KOPT-K1 (cell line): ENCODE measurements at regions not wholly inside any gene's neighbourhood (a gene's known extent, or its start where the extent isn't known, plus 50 kb on each side); places are given as distances from the start of the nearest gene placed in this dataset.

ENCODE experiments used
- H3K27ac ChIP-seq: fragments of 200-600 bp; sonication (generic); 2 replicates; pipeline ENCODE4 v1.5.1; 2016; ENCODE audit warnings: antibody characterized with exemption, mild to moderate bottlenecking, low read depth, low read length; ENCODE audit not compliant: poor library complexity, severe bottlenecking
- H3K36me3 ChIP-seq: fragments of 200-600 bp; sonication (generic); 2 replicates; pipeline ENCODE4 v1.5.1; 2017; ENCODE audit warnings: antibody characterized with exemption, mild to moderate bottlenecking, low read length, moderate library complexity; ENCODE audit not compliant: insufficient read depth
- H3K9me3 ChIP-seq: fragments of 200-600 bp; sonication (generic); 2 replicates; pipeline ENCODE4 v1.5.1; 2017; ENCODE audit warnings: antibody characterized with exemption, low read length, mild to moderate bottlenecking; ENCODE audit not compliant: insufficient read depth, poor library complexity, severe bottlenecking

GRCh38 chr3:177521305-177521704, 324.0 kb upstream of the TBL1XR1 start:
- Histone ChIP-seq H3K36me3 (no peaks in the 10 kb centered on the region), H3K9me3 (peaks cover 7% of the 10 kb centered on the region), H3K27ac (no peak overlapping the region)

GRCh38 chr3:177522051-177522450, 324.8 kb upstream of the TBL1XR1 start:
- Histone ChIP-seq H3K27ac (no peak overlapping the region), H3K36me3 (no peaks in the 10 kb centered on the region), H3K9me3 (peaks cover 7% of the 10 kb centered on the region)

GRCh38 chr3:177523067-177523675, 325.9 kb upstream of the TBL1XR1 start:
- Histone ChIP-seq H3K27ac (no peak overlapping the region), H3K36me3 (no peaks in the 10 kb centered on the region)

GRCh38 chr3:177523872-177524438, 326.7 kb upstream of the TBL1XR1 start:
- H3K27ac ChIP-seq, result no peak overlapping the region
- no peaks in the 10 kb centered on the region for H3K36me3 ChIP-seq
- H3K9me3 ChIP-seq, result peaks cover 7% of the 10 kb centered on the region

More at GRCh38 chr3:177523067-177523675, 325.9 kb upstream of the TBL1XR1 start:
- peaks cover 7% of the 10 kb centered on the region for H3K9me3 ChIP-seq

- no peaks in the 10 kb centered on the region for H3K36me3 ChIP-seq
- H3K9me3 ChIP-seq, result peaks cover 7% of the 10 kb centered on the region
- H3K27ac ChIP-seq, result no peak overlapping the region
Observed at GRCh38 chr3:177524742-177525141, 327.5 kb upstream of the TBL1XR1 start.

- Histone ChIP-seq H3K27ac (no peak overlapping the region), H3K9me3 (peaks cover 7% of the 10 kb centered on the region), H3K36me3 (no peaks in the 10 kb centered on the region)
Observed at GRCh38 chr3:177525414-177525813, 328.1 kb upstream of the TBL1XR1 start.

GRCh38 chr3:177525987-177526712, 328.9 kb upstream of the TBL1XR1 start:
- Histone ChIP-seq H3K36me3 (no peaks in the 10 kb centered on the region), H3K27ac (no peak overlapping the region), H3K9me3 (peaks cover 7% of the 10 kb centered on the region)

GRCh38 chr3:177527182-177527581, 329.9 kb upstream of the TBL1XR1 start:
- H3K27ac ChIP-seq, result no peak overlapping the region
- H3K9me3 ChIP-seq, result peaks cover 7% of the 10 kb centered on the region
- no peaks in the 10 kb centered on the region for H3K36me3 ChIP-seq

GRCh38 chr3:177528306-177529070, 331.2 kb upstream of the TBL1XR1 start:
- Histone ChIP-seq H3K27ac (no peak overlapping the region), H3K36me3 (no peaks in the 10 kb centered on the region), H3K9me3 (peaks cover 7% of the 10 kb centered on the region)

- H3K9me3 ChIP-seq, result peaks cover 7% of the 10 kb centered on the region
- no peaks in the 10 kb centered on the region for H3K36me3 ChIP-seq
- no peak overlapping the region for H3K27ac ChIP-seq
Observed at GRCh38 chr3:177529071-177529550, 331.8 kb upstream of the TBL1XR1 start.

- H3K9me3 ChIP-seq, result peaks cover 4% of the 10 kb centered on the region
- no peak overlapping the region for H3K27ac ChIP-seq
- no peaks in the 10 kb centered on the region for H3K36me3 ChIP-seq
Observed at GRCh38 chr3:177529716-177530335, 332.5 kb upstream of the TBL1XR1 start.

- Histone ChIP-seq H3K36me3 (no peaks in the 10 kb centered on the region), H3K27ac (no peak overlapping the region), H3K9me3 (no peaks in the 10 kb centered on the region)
Observed at GRCh38 chr3:177530908-177531307, 333.6 kb upstream of the TBL1XR1 start.

- Histone ChIP-seq H3K9me3 (no peaks in the 10 kb centered on the region), H3K36me3 (no peaks in the 10 kb centered on the region), H3K27ac (no peak overlapping the region)
Observed at GRCh38 chr3:177536873-177537272, 339.6 kb upstream of the TBL1XR1 start.

GRCh38 chr3:177537612-177538011, 340.3 kb upstream of the TBL1XR1 start:
- Histone ChIP-seq H3K27ac (peak overlapping the region; percentile 73), H3K36me3 (no peaks in the 10 kb centered on the region), H3K9me3 (no peaks in the 10 kb centered on the region)
